Stomach (tissue), 4 donors: ENCODE measurements at regions not wholly inside any gene's neighbourhood (a gene's known extent, or its start where the extent isn't known, plus 50 kb on each side); places are given as distances from the start of the nearest gene placed in this dataset.

Source experiments
- EP300 ChIP-seq: sonication (generic); formaldehyde crosslinking; IDR thresholded peaks from one replicate; pipeline ENCODE4 v1.6.1; 2017; ENCODE audit warnings: antibody characterized with exemption
- POLR2A ChIP-seq, 4 donors: fragments of 450-650 bp; IDR thresholded peaks; one replicate each; pipeline ENCODE4 v1.6.1; 2016; ENCODE audit warnings: antibody characterized with exemption in 4 of 4, control low read depth in 2 of 4, mild to moderate bottlenecking in 1 of 4, moderate library complexity in 1 of 4
- POLR2AphosphoS5 ChIP-seq, 3 donors: sonication (generic); formaldehyde crosslinking; IDR thresholded peaks; one replicate each; pipeline ENCODE4 v1.6.1; 2016; ENCODE audit warnings: antibody characterized with exemption in 3 of 3
- TF ChIP-seq, protein P1 (sequence below), 7 experiments: fragments of 450-650 bp in 4 of 7; fragments of 200-600 bp in 3 of 7; sonication (generic) in 3 of 7; IDR thresholded peaks; one replicate each; pipeline ENCODE4 v1.5.1; 2016 to 2019; ENCODE audit warnings: antibody characterized with exemption in 7 of 7, control low read depth in 2 of 7, mild to moderate bottlenecking in 1 of 7

- no peak for TF ChIP-seq POLR2A (IDR thresholded peaks at IDR 0.05)
- TF ChIP-seq, protein P1, sequence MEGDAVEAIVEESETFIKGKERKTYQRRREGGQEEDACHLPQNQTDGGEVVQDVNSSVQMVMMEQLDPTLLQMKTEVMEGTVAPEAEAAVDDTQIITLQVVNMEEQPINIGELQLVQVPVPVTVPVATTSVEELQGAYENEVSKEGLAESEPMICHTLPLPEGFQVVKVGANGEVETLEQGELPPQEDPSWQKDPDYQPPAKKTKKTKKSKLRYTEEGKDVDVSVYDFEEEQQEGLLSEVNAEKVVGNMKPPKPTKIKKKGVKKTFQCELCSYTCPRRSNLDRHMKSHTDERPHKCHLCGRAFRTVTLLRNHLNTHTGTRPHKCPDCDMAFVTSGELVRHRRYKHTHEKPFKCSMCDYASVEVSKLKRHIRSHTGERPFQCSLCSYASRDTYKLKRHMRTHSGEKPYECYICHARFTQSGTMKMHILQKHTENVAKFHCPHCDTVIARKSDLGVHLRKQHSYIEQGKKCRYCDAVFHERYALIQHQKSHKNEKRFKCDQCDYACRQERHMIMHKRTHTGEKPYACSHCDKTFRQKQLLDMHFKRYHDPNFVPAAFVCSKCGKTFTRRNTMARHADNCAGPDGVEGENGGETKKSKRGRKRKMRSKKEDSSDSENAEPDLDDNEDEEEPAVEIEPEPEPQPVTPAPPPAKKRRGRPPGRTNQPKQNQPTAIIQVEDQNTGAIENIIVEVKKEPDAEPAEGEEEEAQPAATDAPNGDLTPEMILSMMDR (IDR thresholded peaks at IDR 0.05) = no peak
- TF ChIP-seq EP300 = no peak
- no peak for TF ChIP-seq POLR2AphosphoS5 (IDR thresholded peaks at IDR 0.05)
Observed at GRCh38 chr10:63012623-63013022, 120.5 kb upstream of the NRBF2 start.
